Stimulated activated CD4-positive, alpha-beta T cell treated with anti-CD3 and anti-CD28 coated beads, Interleukin-4, amount 100 ng/mL, for 48 hours (primary cell): ENCODE measurements at regions not wholly inside any gene's neighbourhood (a gene's known extent, or its start where the extent isn't known, plus 50 kb on each side); places are given as distances from the start of the nearest gene placed in this dataset.
"Not testable (repeated sequence)": the region's sequence is repeated elsewhere in the genome, so short reads cannot be mapped to it uniquely, and the experiment has no call there.

Source experiments
- DNase-seq, 2 donors: peaks; one replicate each; pipeline ENCODE4 v3.0.0-alpha.2; 2020; ENCODE audit warnings: low read depth in 2 of 2

DNA sequence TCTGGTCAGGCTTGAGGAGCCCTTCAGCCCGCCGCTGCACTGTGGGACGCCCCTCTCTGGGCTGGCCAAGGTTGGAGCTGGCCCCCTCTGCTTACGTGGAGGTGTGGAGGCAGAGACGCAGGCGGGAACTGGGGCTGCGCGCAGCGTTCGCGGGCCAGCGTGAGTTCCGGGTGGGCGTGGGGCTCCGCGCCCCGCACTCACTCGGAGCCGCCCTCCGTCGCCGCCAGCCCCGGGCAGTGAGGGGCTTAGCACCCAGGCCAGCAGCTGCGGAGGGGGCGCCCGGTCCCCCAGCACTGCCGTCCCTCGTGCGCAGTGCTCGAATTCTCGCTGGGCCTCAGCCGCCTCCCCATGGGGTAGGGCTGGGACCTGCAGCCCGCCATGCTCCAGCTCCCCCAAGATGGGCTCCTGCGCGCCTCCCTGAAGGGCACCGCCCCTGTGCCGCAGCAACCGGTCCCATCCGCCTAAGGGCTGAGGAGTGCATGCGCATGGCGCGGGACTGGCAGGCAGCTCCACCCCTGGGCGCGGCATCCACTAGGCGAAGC is 695.9 kb downstream of the EPHA7 start:
- DNase-seq = no peak

DNA sequence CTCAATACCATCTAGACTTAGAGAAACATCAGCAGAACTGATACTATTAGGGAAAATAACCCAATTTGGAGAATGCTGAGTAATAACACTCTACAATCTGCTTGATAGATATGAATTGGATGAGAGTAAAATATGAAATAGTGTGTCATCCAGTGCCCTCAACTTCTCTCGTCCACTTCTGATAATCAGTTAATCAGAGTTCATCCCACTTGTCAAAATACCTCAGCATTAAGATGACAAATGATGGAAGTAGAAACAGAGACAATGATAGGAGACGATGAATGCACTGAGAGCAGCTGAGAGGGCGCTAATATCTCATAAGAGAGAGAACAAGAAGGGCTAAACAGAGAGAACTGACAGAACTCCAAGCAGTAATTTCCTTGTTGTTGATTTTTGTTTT is 699.6 kb downstream of the EPHA7 start:
- no peak for DNase-seq

DNA sequence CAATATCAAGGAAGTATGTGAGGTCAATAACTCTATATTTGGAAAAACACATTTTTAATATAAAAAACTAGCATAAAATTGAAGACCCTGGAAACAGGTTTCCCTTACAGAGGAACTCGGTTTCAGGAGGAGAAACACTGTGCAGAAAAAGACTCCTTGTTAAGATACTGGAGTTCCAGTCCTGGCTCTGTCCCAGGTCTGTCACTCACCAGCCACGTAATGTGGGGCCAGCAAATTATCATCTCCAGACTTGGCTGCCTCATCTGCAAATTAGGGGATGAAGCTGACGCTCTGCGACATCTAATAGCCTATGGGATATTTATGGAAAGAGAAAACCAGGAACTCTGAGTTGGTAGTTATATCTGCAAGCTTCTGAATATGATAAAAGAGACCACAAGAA is 702.7 kb downstream of the EPHA7 start:
- DNase-seq = no peak

DNA sequence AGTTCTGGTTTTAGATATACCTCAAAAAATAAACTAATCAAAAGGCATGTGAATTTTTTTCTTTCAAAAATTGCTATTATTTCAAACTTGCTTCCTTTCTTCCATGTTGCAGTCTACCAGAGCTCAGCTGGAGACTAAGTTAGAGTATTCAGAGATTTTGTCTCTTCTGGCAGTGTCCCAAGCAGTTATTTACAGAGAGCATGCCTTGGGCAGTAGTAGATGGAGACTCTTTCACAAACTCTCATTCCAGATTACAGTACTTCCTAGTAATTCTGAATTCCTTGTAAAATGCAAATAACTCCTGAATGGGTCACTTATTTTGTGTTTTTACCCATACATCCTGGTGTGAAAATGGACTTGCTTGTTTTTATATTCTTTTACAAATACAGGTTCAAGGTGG is 703.4 kb downstream of the EPHA7 start:
- no peak for DNase-seq

GRCh38 chr6:92714346-92714745 is 705.0 kb downstream of the EPHA7 start:
- DNase-seq = no peak

DNA sequence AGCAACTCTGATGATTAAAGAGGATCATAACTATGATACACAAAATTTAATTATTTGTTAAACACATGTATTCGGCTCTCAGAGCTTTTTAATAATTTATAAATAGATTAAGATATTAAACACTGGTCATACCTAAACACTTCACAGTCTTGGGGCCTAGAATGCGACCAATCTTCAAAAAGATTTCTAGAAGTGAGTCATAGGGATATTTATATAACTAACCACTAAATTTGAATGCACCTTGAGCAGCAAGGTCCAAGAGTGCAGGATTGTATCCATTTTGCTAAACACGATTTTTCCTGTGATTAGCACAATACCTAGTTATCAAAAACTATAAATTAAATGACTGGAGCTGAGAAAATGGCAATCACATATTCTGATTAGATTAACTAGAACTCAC is 709.3 kb downstream of the EPHA7 start:
- DNase-seq = no peak

DNA sequence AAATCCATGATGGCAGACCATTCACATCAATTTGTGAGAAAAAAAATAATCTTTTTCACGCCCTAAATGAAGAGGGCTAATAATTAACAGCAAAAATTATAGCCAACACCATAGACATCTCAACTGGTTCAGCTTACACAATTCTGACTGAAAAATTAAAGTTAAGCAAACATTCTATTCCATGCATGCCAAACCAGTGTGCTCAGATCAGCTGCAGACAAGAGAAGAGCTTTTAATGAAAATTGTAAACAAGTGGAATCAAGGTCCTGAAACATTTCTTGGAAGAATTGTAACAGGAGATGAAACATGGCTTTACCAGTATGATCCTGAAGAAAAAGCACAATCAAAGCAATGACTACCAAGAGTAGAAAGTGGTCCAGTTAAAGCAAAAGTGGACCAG is 710.4 kb downstream of the EPHA7 start:
- no peak for DNase-seq

- DNase-seq = no peak
These were observed 711.1 kb downstream of the EPHA7 start for GRCh38 chr6:92708270-92708669.

- no peak for DNase-seq
These were observed 712.4 kb downstream of the EPHA7 start for GRCh38 chr6:92706976-92707375.

DNA sequence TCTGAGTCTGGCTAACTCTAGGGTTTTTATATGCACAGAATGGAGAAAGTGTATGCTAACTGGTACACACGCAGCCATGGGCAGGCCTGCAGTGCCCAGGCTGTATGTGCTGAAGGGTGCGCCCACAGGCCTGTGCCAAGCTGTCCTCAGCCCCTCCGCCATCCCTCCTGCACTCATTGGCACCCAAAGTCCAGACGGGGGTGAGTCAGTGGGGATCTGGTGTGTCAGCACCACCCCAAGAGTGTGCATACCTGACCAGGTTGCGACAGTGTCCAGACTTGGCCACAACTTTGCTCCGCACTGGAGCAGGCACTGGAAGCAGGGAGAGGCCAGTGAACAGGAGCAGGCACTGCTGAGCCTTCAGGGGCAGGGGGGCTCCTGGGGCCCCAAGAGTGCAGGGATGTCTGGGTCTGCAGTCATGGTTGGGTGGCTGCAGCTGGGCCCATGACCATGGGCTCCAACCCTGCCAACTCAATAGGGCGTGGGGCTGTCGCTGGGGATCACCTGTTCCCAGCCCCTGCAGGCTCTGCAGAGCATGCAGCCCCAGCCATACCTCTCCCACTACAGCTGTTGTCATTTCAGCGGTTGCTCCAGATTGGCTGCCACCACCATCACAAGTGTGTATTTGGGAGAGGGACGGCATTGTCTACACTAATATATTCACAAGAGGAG is 717.8 kb downstream of the EPHA7 start:
- no peak for DNase-seq

GRCh38 chr6:92700411-92700810 is 718.9 kb downstream of the EPHA7 start:
- no peak for DNase-seq

DNA sequence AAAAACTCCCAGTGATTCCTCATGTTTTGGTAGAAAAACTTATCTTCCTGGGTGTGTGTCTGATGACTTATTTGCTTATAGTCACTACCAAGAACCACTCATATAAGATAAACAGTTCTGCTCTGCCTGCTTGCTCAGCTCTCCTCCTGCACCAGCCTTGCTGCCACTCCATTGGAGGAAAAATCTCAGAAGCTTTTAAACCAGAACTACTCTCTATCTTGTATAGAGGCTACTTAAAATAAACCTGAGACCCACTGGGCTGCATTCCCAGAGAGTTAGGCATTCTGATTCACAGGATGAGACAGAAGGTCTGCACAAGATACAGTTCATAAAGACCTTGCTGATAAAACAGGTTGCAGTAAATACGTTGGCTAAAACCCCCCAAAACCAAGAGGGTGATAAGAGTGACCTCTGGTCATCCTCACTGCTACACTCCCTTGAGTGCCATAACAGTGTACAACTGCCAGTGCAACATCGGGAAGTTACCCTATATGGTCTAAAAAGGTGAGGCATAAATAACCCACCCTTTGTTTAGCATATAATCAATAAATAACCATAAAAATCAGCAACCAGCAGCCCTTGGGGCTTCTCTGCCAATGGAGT is 728.3 kb downstream of the EPHA7 start:
- DNase-seq = no peak

DNA sequence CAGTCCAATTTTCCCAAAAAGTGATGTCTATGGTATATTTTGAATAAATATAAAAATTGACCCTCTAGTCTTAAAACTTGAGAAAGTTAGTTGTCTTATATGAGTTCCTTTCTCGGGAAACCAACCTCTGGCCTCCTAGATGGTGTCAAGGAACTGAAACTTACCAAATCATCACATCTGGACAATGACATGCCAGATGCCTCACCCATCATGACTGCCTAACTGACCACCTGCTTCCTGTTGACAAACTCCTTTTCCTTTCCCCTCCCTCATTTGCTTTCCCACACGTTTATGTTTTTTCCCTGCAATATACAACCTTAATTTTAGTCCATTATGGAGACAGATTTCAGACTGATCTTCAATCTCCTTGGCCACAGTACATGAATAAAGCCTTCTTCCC is 731.0 kb downstream of the EPHA7 start:
- DNase-seq = no peak

DNA sequence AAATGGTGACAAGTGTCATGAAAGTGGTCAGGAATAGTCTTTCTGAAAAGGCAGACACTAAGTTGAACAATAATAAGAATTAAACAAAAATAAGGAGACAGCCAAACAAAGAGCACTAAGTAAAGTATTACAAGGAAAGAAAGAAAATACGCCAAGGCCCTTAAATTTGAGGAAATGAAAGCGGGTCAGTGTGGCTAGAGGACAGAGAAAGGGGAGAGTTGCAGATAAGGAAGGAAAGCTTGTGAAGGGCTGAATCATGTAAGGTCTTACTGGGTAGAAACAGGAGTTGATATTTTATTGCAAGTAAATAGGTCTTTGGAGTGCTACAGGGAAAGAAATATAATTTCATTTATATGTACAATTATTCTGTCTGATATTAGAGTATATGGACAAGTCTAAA is 732.1 kb downstream of the EPHA7 start:
- DNase-seq = no peak

DNA sequence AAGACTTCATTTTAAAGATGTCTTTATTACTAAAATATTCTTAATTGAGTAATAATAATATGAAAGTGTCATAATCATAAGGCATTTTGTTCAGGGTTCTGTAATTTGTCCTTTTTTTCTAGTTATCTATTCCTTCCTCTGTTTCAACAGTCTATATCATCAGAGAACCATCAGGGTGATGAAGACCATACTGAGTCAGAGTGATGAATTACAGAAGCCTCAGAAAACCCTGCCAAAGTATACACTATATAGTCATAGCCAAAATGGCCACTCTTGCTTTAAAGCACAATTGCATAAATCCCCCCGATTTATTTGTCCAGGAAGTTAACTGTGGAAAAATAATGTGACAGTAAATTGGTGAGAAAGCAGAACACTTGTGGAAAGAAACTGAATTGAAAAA is 735.0 kb downstream of the EPHA7 start:
- DNase-seq = no peak

DNA sequence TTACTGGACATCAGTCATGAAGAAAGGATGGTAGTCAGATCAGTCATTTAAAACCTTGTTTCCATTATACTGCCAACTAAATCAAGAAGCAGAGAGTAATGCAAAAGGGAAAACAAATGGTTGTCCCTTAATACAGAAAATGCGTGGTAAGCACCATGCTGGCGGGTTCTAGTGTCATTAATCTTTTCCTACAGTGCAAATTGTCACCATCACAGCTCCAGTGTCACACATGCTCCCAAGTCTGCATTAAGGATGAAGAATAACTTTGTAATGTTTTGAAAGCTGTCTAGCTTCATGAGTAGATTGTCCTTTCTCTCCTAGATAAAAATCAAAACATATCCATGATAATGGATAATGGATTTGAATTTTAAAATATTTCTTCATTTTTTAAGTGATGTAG is 735.6 kb downstream of the EPHA7 start:
- no peak for DNase-seq

DNA sequence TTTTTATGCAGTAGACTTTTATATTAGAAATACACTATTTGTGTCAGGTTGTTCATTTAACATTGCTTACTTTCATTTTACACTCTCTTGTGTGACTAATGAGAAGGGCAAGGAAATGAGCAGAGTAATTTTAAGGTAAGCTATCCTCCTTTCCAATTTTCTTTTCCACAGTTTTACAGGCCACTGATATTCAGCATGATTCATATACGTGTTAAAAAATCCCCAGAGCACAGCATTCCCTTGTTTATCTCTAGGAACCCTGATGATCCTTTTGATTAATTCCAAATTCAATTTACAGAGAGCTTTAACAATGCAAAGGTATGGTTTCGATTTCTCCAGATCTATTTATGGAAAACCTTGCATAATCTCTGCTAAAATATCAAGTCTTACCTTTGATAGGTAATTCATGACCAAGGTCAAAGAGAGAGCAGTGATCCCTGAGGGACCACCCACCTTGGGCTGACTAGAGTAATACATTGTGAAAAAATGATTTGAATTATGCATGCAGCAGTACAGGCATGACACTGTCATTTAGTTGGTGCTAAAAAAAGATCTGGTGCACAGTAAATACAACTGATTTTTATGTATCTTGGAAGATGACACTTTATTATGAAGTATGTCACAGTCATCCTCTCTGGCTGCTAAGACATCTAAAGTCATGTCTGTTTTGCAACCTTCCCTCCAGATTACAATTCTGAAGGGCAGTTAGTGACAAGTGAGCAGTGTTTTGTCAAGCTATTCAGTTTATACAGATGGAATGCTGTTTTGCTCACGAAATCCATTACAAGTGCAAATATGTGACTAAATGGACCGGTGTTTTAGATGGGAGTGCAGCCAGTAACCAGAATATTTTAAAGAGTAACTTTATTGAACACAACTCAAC is 736.6 kb downstream of the EPHA7 start:
- DNase-seq = no peak

DNA sequence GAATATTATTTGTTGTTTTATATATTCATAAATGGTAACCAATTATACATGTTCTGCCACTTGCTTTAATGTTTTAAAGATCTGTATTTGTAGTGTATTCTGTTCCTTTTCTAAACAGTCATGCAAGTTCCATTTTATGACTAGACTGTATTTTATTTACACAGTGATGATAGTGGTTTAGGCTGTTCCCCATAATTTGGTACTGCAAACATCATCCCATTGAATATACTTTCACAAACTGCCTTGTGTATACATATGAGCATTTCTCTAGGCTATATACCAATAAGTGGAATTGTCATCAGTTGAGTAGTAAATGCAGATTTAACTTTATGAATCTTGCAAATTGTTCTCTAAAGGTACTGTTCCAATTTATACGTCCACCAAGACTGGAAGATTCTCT is 738.0 kb downstream of the EPHA7 start:
- DNase-seq = no peak

DNA sequence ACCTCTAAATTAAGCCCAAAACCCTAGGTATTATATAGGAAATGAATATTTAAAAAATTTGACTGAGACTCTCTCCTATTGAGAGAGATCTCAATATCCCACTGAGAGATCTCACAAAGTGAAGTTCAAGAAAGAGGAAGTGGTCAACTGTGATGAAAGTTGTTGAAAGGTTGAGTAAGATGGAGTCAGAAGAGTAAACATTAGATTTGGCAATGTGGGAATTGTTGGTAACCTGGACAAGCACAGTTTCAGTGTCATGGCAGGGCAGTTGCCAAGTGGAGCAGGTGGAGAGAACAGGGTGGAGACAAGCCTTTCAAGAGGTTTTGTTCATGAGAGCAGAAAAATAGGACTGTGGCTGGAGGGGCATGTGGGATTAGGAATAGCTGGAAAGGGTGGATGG is 747.9 kb downstream of the EPHA7 start:
- DNase-seq = not testable (repeated sequence)

GRCh38 chr6:92667843-92668242 is 751.5 kb downstream of the EPHA7 start:
- DNase-seq = no peak

DNA sequence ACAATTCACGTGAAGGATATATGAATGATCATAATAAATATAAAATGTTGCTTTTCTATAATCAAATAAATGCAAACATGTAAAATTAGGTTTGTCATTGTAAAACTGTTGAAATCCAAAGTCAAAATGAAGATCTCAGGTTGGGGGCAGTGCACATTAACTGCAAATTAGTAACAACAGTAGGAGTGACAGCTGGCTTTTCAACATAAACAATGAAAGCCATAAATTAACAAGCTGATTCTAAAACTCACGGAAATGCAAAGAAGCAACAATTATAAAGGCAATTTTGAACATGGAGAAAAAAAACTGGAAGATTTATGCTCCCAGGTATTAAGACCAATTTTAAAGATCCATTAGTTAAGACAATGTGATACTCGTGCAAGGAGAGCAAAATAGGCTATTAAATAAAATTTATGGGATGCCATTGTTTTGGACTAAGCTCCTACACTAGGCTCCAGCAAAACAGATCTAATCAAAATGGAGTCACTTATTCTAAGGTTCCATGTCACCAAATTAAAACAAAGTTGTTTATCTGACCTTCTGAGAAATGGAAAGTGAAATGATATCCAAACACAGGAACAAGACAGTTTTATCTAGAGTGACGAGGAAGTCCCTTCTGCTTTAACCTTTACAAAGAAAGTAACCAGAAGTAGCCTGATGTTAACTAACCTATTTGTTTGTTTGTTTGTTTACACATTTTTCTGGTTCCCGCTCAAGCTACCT is 770.8 kb downstream of the EPHA7 start:
- DNase-seq = no peak

DNA sequence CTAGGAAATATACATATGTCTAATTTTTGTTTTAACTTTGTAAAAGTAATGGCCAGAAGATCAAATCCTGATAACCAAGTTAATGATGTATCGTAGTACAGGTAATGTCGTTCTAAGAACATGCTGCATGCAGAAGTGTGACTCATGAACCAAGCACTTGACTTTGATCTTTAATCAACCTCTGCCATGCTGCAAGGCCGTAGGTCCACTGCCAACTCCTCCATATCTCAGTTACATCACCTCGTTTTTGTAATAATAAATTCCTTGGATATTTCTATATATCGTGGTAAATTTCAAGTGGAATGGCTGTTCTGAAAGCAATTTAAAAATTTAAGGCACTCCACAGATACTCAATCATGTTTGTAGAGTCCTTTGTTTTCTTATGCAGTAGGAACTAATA is 771.7 kb downstream of the EPHA7 start:
- DNase-seq = no peak
